DOHH2 (cell line): ENCODE measurements at regions not wholly inside any gene's neighbourhood (a gene's known extent, or its start where the extent isn't known, plus 50 kb on each side); places are given as distances from the start of the nearest gene placed in this dataset.

Experiments used
- CTCF ChIP-seq: fragments of 200-600 bp; sonication (generic); IDR thresholded peaks from one replicate; pipeline ENCODE4 v1.5.1; 2014; ENCODE audit warnings: antibody characterized with exemption, mild to moderate bottlenecking, low read depth, low read length; ENCODE audit not compliant: poor library complexity, severe bottlenecking
- EZH2phosphoT487 ChIP-seq: fragments of 200-600 bp; sonication (generic); IDR thresholded peaks from 2 replicates; pipeline ENCODE4 v1.6.1; 2017; ENCODE audit warnings: borderline replicate concordance, mild to moderate bottlenecking, antibody characterized with exemption, low read length, moderate library complexity, mixed read lengths

GRCh38 chrX:16403808-16404207 lies 236.5 kb downstream of the MAGEB17 start:
- TF ChIP-seq CTCF (no peak), EZH2phosphoT487 (no peak)
